ENCODE measurements at regions not wholly inside any gene's neighbourhood (a gene's known extent, or its start where the extent isn't known, plus 50 kb on each side); places are given as distances from the start of the nearest gene placed in this dataset.

DNA sequence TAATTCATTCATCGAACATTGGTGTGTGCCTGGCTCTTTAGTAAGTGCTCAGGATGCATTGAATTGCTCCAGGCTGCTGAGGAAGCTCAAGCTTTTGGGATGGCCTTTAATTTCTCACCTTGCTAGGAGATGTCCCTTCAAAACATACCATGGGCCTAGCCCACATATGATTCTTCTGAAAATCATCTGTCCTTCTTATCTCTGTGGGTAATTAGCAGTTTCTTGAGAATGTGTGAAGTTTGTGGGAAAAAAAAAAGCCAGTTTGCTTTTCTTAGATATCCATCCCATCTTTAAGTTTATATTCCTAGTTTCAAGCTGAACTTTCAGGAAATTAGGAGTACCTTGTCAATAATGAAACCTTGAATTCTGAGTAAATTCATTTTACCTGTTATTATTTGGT is 532.3 kb upstream of the SUCLG2 start:
- TF ChIP-seq TAF1 (IDR thresholded peaks at IDR 0.05; ENCODE audit: borderline replicate concordance, insufficient read depth, low read length) (no peak), SIN3A (IDR thresholded peaks at IDR 0.05; ENCODE audit: borderline replicate concordance, insufficient read depth, low read length) (no peak), POLR2AphosphoS5 (IDR thresholded peaks at IDR 0.05; ENCODE audit: low read depth, low read length) (no peak), REST (IDR thresholded peaks at IDR 0.05; ENCODE audit: insufficient read depth in 1 of 2, low read depth in 2 of 2, low read length in 2 of 2) (no peak), FOXP2 (optimal IDR thresholded peaks at IDR 0.05; ENCODE audit: borderline replicate concordance, extremely low read depth, extremely low read length, insufficient read depth) (no peak)

DNA sequence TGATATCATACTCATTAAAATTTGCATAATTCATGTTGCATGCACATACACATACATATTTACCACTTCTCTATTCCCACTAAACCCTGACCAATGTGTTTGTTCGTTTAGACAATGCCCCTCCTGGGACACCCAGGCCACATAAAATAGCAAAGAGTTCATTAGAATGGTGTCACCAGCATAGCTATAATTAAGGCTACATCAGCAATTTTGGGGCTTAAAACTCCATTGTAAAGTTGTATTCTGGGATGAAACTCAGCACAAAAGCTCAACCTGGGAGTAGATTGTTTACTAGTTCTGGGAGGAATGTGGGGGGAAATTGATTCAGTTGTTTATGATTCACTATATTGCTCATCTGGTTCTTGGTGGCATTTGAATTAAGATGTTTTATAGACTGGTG is 522.2 kb upstream of the SUCLG2 start:
- no peak for TF ChIP-seq REST (IDR thresholded peaks at IDR 0.05; ENCODE audit: insufficient read depth in 1 of 2, low read depth in 2 of 2, low read length in 2 of 2)

GRCh38 chr3:68173012-68173634 is 518.7 kb upstream of the SUCLG2 start:
- TF ChIP-seq TAF1 (IDR thresholded peaks at IDR 0.05; ENCODE audit: borderline replicate concordance, insufficient read depth, low read length), result no peak
- no peak for TF ChIP-seq SIN3A (IDR thresholded peaks at IDR 0.05; ENCODE audit: borderline replicate concordance, insufficient read depth, low read length)
- TF ChIP-seq FOXP2 (optimal IDR thresholded peaks at IDR 0.05; ENCODE audit: borderline replicate concordance, extremely low read depth, extremely low read length, insufficient read depth), result no peak
- TF ChIP-seq POLR2AphosphoS5 (IDR thresholded peaks at IDR 0.05; ENCODE audit: low read depth, low read length), result no peak
- no peak for TF ChIP-seq REST (IDR thresholded peaks at IDR 0.05; ENCODE audit: insufficient read depth in 1 of 2, low read depth in 2 of 2, low read length in 2 of 2)

DNA sequence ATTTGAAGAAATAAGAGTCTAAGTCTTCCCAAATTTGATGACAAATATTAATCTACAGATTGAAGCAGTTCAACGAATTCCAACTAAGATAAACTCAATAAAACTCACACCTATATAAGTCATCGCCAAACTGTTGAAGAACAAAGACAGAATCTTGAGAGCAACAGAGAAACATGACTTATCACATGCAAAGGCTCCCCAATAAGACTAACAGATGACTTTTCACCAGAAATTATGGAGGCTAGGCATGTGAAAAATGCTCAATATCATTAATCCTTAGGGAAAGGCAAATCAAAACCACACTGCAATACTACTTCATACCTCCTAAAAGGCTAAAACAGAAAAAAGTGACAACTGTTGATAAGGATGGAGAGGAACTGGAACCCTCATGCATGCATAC is 517.6 kb upstream of the SUCLG2 start:
- no peak for TF ChIP-seq REST (IDR thresholded peaks at IDR 0.05; ENCODE audit: insufficient read depth in 1 of 2, low read depth in 2 of 2, low read length in 2 of 2)
- TF ChIP-seq POLR2AphosphoS5 (IDR thresholded peaks at IDR 0.05; ENCODE audit: low read depth, low read length), result no peak

DNA sequence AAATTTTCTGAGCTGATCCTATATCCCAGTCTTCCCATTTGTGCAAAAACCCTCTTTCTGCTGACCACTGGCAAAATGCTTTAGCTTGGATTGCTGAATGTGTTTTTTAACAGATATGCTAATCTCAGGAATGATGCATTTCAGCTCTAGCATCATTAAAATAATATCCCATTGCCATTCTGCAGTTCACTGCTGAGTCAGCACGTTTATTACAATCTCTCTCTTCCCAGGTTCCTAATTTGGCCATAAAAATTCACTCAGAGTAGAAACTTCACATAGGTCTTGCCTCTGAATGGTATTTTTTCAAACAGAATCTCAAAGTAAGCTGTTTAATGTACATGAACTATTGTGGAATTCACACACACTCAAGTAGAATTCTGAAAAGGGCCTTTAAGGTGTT is 509.6 kb upstream of the SUCLG2 start:
- TF ChIP-seq SIN3A (IDR thresholded peaks at IDR 0.05; ENCODE audit: borderline replicate concordance, insufficient read depth, low read length), result no peak

DNA sequence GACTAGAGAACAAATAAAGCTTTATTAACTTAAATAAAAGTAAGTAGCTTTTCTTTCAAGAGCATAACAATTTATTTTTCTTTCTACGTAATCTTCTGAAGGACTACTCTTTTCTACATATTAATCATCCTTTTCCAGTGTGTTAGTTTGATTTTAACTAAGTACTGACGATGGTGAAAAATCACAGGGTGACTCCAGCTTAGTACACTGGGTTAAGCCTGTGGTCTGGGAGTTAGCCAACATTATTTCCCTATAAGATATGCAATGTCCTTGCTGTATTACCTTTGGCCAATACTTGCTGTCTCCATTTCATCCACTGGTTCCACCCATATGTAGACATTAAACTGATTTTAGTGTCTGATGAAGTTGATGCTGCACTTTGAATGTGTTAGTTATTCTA is 508.6 kb upstream of the SUCLG2 start:
- TF ChIP-seq TAF1 (IDR thresholded peaks at IDR 0.05; ENCODE audit: borderline replicate concordance, insufficient read depth, low read length) (no peak), REST (IDR thresholded peaks at IDR 0.05; ENCODE audit: insufficient read depth in 1 of 2, low read depth in 2 of 2, low read length in 2 of 2) (no peak), POLR2AphosphoS5 (IDR thresholded peaks at IDR 0.05; ENCODE audit: low read depth, low read length) (no peak), SIN3A (IDR thresholded peaks at IDR 0.05; ENCODE audit: borderline replicate concordance, insufficient read depth, low read length) (no peak), FOXP2 (optimal IDR thresholded peaks at IDR 0.05; ENCODE audit: borderline replicate concordance, extremely low read depth, extremely low read length, insufficient read depth) (no peak)
